ENCODE measurements at regions not wholly inside any gene's neighbourhood (a gene's known extent, or its start where the extent isn't known, plus 50 kb on each side); places are given as distances from the start of the nearest gene placed in this dataset.

DNA sequence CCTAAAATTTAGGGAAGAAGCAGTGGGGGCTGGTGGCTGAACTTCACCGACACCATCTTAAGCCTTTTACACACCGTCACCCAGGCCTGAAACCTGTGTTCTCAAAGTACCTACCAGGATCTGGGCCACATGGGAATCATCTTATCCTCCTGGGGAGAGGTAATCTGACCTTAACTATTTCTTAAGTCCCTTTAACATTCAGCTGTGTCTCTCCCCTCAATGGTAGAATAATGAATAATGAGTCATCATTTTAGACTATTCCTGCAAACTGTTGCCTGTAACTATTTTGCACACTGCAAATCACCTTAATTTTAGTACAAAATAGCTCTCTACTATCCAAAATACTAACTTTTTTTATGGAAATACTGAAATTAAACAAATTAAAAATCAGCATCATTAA, 149.4 kb upstream of the KLF7 start:
- no peak for DNase-seq
- in situ Hi-C loops (cut with HindIII; ENCODE audit: low pct_ligation_motif_present, low pct_unique_long_range_greater_than_20kb, low sequenced_read_pairs) = no loop called here

- in situ Hi-C loops (cut with HindIII; ENCODE audit: low pct_ligation_motif_present, low pct_unique_long_range_greater_than_20kb, low sequenced_read_pairs) = no loop called here
- no peak for DNase-seq
Measured at GRCh38 chr2:207316484-207316883, 150.7 kb upstream of the KLF7 start.

DNA sequence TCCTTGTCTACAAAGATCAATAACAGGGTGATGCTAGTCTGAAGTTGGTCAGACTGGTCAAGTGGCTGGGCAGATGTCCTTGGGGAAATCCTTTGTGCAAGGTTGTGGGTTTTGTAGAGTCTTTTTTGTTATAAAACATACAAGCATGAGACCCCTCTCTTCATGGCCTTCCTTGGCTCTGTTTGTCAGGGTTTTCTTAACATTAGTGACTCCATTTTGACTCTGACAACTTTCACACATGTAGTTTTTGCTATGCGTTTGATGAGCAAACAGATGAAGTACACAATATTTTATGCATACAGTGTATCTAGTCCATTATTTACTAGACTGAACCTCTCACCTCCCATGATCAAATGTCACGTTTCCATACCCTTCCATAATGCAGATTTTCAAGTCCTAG, 151.2 kb upstream of the KLF7 start:
- in situ Hi-C loops (cut with HindIII; ENCODE audit: low pct_ligation_motif_present, low pct_unique_long_range_greater_than_20kb, low sequenced_read_pairs) = no loop called here
- no peak for DNase-seq

GRCh38 chr2:207317378-207317984, 151.7 kb upstream of the KLF7 start:
- in situ Hi-C loops (cut with HindIII; ENCODE audit: low pct_ligation_motif_present, low pct_unique_long_range_greater_than_20kb, low sequenced_read_pairs) = no loop called here
- no peak for DNase-seq

DNA sequence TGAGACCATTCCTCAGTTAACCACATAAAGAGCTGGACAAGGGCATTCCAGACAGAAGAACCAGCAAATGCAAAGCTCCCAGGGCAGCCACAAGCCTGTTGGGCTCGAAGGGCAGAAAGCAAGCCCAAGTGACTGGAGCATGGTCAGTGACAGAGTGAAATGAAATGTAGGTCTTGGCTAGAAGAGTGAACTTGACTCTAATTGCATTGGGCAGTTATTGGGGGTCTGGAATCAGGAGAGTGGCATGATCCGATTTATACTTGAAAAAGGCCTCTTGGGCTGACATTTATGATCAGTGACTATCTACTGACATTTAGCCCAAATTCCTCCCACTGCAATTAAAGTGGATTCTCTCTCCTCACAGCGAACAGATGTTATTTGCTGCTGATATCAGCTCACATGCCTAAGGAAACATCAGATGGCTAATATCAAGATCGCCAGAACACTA, 152.5 kb upstream of the KLF7 start:
- DNase-seq = no peak
- in situ Hi-C loops (cut with HindIII; ENCODE audit: low pct_ligation_motif_present, low pct_unique_long_range_greater_than_20kb, low sequenced_read_pairs) = no loop called here

GRCh38 chr2:207319316-207319715, 153.6 kb upstream of the KLF7 start:
- no peak for DNase-seq
- in situ Hi-C loops (cut with HindIII; ENCODE audit: low pct_ligation_motif_present, low pct_unique_long_range_greater_than_20kb, low sequenced_read_pairs) = no loop called here

DNA sequence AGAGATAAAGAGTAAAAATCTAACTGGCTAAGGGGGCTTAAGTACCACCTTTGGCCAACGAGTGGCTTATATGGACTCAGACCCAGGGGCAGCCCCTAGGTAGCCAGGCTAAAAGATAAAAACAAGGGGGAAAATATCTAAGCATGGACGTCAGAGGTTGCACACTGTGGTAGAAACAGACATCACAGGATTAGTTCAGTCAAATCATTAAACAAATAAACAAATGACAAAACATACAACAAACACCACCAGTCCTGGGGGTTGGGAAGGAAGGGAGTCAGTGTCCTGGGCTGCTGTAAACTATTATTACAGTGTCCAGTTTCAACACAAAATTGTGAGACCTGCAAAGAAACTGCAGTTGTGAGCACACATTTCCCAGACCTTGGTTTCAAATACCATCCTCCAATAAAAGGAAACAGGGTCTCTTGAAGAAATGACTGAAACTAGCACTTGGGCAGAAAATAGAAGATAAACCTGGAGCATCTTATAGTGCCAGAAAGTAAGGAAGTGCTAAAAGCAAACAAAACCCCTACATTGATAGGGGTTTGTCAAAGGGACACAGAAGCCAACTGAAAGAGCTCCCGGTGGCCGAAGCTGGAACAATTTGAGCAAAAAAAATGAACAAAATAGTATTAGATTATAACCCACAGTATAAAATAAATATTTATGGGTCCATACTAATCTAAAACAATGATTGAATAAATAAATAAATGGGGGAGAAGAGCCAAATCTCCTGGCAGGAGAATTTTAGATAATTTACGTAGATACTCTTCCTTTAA, 154.8 kb upstream of the KLF7 start:
- in situ Hi-C loops (cut with HindIII; ENCODE audit: low pct_ligation_motif_present, low pct_unique_long_range_greater_than_20kb, low sequenced_read_pairs) = no loop called here
- DNase-seq = no peak

- in situ Hi-C loops (cut with HindIII; ENCODE audit: low pct_ligation_motif_present, low pct_unique_long_range_greater_than_20kb, low sequenced_read_pairs) = no loop called here
Measured at GRCh38 chr2:207321514-207321913, 155.8 kb upstream of the KLF7 start.

DNA sequence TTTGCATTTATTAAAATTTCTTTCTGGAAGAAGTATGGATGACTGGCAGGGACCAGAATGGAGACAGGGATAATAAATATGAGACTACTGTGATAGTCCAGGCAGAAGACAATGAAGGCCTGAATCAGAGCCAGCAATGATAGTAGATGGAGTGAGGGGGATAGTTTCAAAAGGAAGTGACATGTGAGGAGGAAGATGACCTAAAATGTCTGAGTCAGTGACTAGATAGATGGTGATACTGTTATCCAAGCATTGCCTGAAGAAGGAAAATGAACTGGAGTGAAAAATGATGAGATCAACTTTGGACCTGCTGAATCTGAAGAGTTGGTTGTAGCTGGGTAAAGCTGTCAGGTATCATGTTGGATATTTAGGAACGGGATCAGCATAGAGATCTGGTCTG, 158.3 kb upstream of the KLF7 start:
- DNase-seq = no peak
- in situ Hi-C loops (cut with HindIII; ENCODE audit: low pct_ligation_motif_present, low pct_unique_long_range_greater_than_20kb, low sequenced_read_pairs) = no loop called here

More at GRCh38 chr2:207321514-207321913, 155.8 kb upstream of the KLF7 start:
- DNase-seq = no peak

DNA sequence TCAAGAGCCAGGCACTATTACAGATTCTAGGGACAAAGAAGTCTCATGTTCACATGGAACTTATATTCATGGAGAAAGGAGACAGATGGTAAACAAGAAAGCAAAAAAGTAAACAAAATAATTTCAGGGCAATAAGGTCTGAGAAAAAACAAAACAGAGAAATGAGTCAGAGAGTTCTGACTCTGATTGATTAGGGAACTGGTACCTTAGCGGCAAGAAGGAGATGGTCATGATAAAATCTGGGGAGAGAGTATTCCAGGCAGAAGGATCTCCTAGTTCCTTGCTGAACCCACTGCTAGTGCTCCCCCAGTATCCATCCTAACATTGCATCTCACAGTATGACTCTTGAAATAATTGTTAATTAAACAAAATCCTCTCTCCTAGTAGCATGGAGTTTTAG, 161.8 kb upstream of the KLF7 start:
- in situ Hi-C loops (cut with HindIII; ENCODE audit: low pct_ligation_motif_present, low pct_unique_long_range_greater_than_20kb, low sequenced_read_pairs) = no loop called here

GRCh38 chr2:207328944-207329386, 163.2 kb upstream of the KLF7 start:
- in situ Hi-C loops (cut with HindIII; ENCODE audit: low pct_ligation_motif_present, low pct_unique_long_range_greater_than_20kb, low sequenced_read_pairs) = no loop called here
- no peak for DNase-seq

More for the DNA sequence above, 161.8 kb upstream of the KLF7 start:
- DNase-seq = no peak

DNA sequence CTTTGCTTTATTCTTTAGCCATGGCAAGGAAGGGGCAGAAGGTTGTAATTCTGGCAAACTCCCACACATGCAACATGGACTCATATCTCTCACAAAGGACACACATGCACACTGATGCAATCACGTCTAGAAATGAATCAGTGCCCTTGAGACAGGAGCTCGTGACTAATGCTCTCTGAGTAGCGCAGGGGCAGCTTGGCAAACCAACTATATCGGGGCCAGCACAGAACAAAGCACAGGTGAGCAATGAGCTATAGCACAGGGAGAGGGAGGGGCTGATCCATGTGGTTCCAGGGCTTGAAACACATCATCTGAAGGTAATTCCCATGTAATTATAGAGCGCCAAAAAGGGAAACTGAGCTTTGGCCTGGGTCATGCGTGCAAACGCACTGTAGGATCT, 165.2 kb upstream of the KLF7 start:
- peak; percentile 94 for DNase-seq
- in situ Hi-C loops (cut with HindIII; ENCODE audit: low pct_ligation_motif_present, low pct_unique_long_range_greater_than_20kb, low sequenced_read_pairs) = no loop called here

- DNase-seq = no peak
- in situ Hi-C loops (cut with HindIII; ENCODE audit: low pct_ligation_motif_present, low pct_unique_long_range_greater_than_20kb, low sequenced_read_pairs) = no loop called here
Measured at GRCh38 chr2:207331674-207332073, 165.9 kb upstream of the KLF7 start.

- in situ Hi-C loops (cut with HindIII; ENCODE audit: low pct_ligation_motif_present, low pct_unique_long_range_greater_than_20kb, low sequenced_read_pairs) = no loop called here
Measured at GRCh38 chr2:207332480-207333212, 166.9 kb upstream of the KLF7 start.

DNA sequence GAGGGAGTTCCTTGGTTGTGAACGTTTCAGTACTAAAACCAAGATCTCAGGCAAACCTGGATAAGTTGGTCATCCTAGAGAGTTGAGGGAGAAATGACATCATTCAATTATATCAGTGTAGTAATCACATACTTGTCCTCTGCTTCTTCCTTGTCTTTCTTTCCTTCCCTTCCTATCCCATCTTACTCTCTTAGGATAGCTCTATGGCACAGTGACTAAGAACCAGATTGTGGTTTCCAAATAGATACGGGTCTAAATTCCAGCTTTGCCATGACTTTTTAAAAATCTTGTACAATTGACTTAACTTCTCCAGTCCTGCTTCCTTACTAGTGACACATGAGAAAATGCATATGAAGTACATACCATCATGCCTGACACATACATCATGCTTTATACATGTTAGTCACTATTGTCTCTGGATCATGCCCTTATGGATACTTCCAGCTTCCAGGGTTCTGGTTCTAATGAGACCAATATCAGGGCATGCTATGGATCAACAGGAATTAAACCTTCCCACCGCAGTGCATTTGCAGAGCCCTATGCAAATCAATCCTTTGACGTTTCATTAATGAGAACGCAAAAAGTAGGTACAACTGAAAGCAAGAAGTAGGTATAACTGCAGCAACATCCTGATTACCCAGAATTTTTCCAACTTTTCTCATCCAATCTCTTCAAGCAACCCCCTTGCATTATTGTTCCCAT, 168.0 kb upstream of the KLF7 start:
- in situ Hi-C loops (cut with HindIII; ENCODE audit: low pct_ligation_motif_present, low pct_unique_long_range_greater_than_20kb, low sequenced_read_pairs) = no loop called here
- DNase-seq = peak; percentile 14

More at GRCh38 chr2:207332480-207333212, 166.9 kb upstream of the KLF7 start:
- DNase-seq = no peak

- in situ Hi-C loops (cut with HindIII; ENCODE audit: low pct_ligation_motif_present, low pct_unique_long_range_greater_than_20kb, low sequenced_read_pairs) = no loop called here
- DNase-seq = no peak
Measured at GRCh38 chr2:207334301-207334623, 168.5 kb upstream of the KLF7 start.

DNA sequence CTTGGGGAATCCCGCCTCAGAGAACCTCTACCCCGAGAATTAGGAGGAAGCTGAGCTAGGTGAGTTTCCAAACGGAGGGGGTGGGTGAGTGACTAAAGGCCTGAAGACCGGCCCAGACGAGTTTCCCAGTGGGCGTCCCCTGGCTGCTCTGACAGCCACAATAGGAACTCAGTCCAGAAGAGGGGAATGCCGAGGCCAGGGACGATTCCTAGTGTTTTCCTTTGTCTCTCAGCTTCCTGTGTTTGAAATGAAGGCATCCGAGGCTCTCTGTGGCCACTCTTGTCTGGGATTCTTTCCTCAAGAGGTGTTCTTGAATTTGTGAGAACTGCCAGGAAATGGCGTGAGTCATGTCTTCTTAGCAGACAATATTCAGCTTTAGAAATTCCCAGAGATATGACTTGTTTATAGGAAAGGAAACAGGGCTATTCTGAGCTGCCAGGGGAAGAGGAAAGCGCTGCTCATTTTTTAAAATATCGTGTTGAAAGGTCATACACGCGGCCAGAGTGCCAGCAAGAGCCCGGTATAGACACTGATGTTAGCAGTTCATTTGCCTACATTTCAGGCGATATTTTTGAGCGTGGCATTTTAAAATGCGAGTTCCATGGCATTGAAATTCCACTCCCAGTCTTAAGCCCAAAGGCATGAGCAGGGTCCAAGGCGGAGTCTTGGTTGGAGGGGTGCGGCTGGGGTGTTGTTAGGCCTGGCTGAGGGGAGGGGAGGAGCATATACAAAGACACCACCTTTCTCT, 169.1 kb upstream of the KLF7 start:
- in situ Hi-C loops (cut with HindIII; ENCODE audit: low pct_ligation_motif_present, low pct_unique_long_range_greater_than_20kb, low sequenced_read_pairs) = no loop called here
- DNase-seq = peak; percentile 85

All from ACHN (cell line).